ENCODE measurements at regions not wholly inside any gene's neighbourhood (a gene's known extent, or its start where the extent isn't known, plus 50 kb on each side); places are given as distances from the start of the nearest gene placed in this dataset.

DNA sequence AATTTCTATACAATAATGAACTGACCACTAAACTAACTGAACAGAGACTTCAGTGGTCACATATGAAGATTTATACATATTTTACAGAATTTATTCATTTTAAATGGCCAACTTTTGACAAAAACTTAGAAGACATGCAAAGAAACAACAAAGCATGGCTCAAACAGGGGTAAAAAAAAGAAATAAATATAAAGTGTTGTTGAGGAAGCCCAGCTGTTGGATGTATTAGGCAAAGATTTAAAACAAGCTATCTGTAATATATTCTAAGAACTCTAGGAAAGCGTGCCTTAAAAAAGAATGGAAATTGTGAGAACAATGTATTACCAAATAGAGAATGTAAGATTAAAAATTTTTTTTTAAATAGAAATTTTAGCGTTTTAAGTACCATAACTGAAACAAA lies 210.9 kb upstream of the HTR2C start:
- TF ChIP-seq, protein P1, sequence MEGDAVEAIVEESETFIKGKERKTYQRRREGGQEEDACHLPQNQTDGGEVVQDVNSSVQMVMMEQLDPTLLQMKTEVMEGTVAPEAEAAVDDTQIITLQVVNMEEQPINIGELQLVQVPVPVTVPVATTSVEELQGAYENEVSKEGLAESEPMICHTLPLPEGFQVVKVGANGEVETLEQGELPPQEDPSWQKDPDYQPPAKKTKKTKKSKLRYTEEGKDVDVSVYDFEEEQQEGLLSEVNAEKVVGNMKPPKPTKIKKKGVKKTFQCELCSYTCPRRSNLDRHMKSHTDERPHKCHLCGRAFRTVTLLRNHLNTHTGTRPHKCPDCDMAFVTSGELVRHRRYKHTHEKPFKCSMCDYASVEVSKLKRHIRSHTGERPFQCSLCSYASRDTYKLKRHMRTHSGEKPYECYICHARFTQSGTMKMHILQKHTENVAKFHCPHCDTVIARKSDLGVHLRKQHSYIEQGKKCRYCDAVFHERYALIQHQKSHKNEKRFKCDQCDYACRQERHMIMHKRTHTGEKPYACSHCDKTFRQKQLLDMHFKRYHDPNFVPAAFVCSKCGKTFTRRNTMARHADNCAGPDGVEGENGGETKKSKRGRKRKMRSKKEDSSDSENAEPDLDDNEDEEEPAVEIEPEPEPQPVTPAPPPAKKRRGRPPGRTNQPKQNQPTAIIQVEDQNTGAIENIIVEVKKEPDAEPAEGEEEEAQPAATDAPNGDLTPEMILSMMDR (IDR thresholded peaks at IDR 0.05) = no peak
- no peak for TF ChIP-seq POLR2A (IDR thresholded peaks at IDR 0.05)

Data from esophagus squamous epithelium (tissue), 4 donors.